H1 (cell line): ENCODE measurements at regions not wholly inside any gene's neighbourhood (a gene's known extent, or its start where the extent isn't known, plus 50 kb on each side); places are given as distances from the start of the nearest gene placed in this dataset.
"Not testable (repeated sequence)": the region's sequence is repeated elsewhere in the genome, so short reads cannot be mapped to it uniquely, and the experiment has no call there.

Experiments used
- CTCF ChIA-PET: fragments of 300-600 bp; sonication (Branson Sonifier 250); formaldehyde crosslinking; loops from one replicate; lab custom pipeline; 2021; ENCODE audit not compliant: partially characterized antibody; lab: Charles Lee
- POLR2A ChIA-PET: fragments of 300-600 bp; sonication (Branson Sonifier 250); formaldehyde crosslinking; loops from one replicate; lab custom pipeline; 2021; ENCODE audit warnings: inconsistent platforms; ENCODE audit not compliant: partially characterized antibody; lab: Charles Lee
- DNase-seq, 2 experiments: peaks; one replicate each; pipeline versions ENCODE4 v3.0.0 to v3.0.0-alpha.2; 2010 to 2022; ENCODE audit warnings: low spot score in 2 of 2, low read depth in 1 of 2, mixed read lengths in 1 of 2
- FAIRE-seq: peaks from 2 replicates; lab custom pipeline; 2011; peaks lifted over from hg19 to GRCh38; lab: Jason Lieb, UNC
- H2AFZ ChIP-seq: 2 replicates; pipeline ENCODE4 v1.8.1; 2012; ENCODE audit warnings: low read length, inconsistent platforms
- H2AK5ac ChIP-seq: 2 replicates; pipeline ENCODE4 v1.6.1; 2013; ENCODE audit warnings: low read depth, low read length
- H2BK120ac ChIP-seq: replicated peaks from 2 replicates; pipeline ENCODE3; 2013; ENCODE audit warnings: low read depth, low read length, inconsistent platforms
- H2BK12ac ChIP-seq: 2 replicates; pipeline ENCODE4 v1.6.1; 2013; ENCODE audit warnings: low read depth, low read length
- H2BK15ac ChIP-seq: 2 replicates; pipeline ENCODE4 v1.6.1; 2013; ENCODE audit warnings: low read length
- H2BK20ac ChIP-seq: 2 replicates; pipeline ENCODE4 v1.6.1; 2013; ENCODE audit warnings: low read length
- H2BK5ac ChIP-seq: 2 replicates; pipeline ENCODE4 v1.6.1; 2013; ENCODE audit warnings: low read depth, low read length
- H3K14ac ChIP-seq: 2 replicates; pipeline ENCODE4 v1.6.1; 2013; ENCODE audit warnings: inconsistent platforms; ENCODE audit not compliant: insufficient read length
- H3K18ac ChIP-seq: 2 replicates; pipeline ENCODE4 v1.6.1; 2013; ENCODE audit warnings: low read length; ENCODE audit errors: extremely low read depth
- H3K23ac ChIP-seq: 2 replicates; pipeline ENCODE4 v1.6.1; 2013; ENCODE audit warnings: inconsistent platforms; ENCODE audit not compliant: insufficient read length
- H3K23me2 ChIP-seq: 2 replicates; pipeline ENCODE4 v1.6.1; 2013; ENCODE audit warnings: low read depth, low read length
- H3K27ac ChIP-seq: 2 replicates; pipeline ENCODE4 v1.6.1; 2011; ENCODE audit warnings: low read depth, low read length, inconsistent platforms
- H3K27me3 ChIP-seq, 4 experiments: replicated peaks in 1 of 4; 1 replicate in 1 of 4; 2 replicates in 3 of 4; pipeline versions ENCODE4 v1.6.1 to v1.8.1; 2011 to 2013; ENCODE audit warnings: low read length in 3 of 4, mild to moderate bottlenecking in 3 of 4, inconsistent platforms in 2 of 4, mixed read lengths in 2 of 4, moderate library complexity in 1 of 4; ENCODE audit not compliant: control insufficient read depth in 3 of 4, insufficient read depth in 3 of 4; ENCODE audit errors: extremely low read depth in 1 of 4
- H3K36me3 ChIP-seq, 4 experiments: 2 replicates each; pipeline versions ENCODE4 v1.6.1 to v1.8.1; 2011 to 2013; ENCODE audit warnings: mild to moderate bottlenecking in 4 of 4, low read length in 3 of 4, moderate library complexity in 2 of 4, control low read depth in 1 of 4, inconsistent platforms in 1 of 4; ENCODE audit not compliant: insufficient read depth in 4 of 4, control insufficient read depth in 2 of 4
- H3K4ac ChIP-seq: replicated peaks from 2 replicates; pipeline ENCODE3; 2013; ENCODE audit warnings: low read length, low read depth, mixed read lengths, inconsistent platforms; ENCODE audit not compliant: insufficient read length
- H3K4me1 ChIP-seq, 4 experiments: replicated peaks in 1 of 4; 1 replicate in 1 of 4; 2 replicates in 3 of 4; pipeline versions ENCODE4 v1.6.1 to v1.8.1; 2011 to 2013; ENCODE audit warnings: low read length in 3 of 4, inconsistent platforms in 2 of 4, mixed read lengths in 1 of 4; ENCODE audit not compliant: insufficient read depth in 4 of 4, control insufficient read depth in 3 of 4
- H3K4me2 ChIP-seq, 2 experiments: 2 replicates each; pipeline versions ENCODE4 v1.6.1 to v1.8.1; 2011 to 2013; ENCODE audit warnings: low read depth in 2 of 2, low read length in 2 of 2, control low read depth in 1 of 2, inconsistent platforms in 1 of 2, mild to moderate bottlenecking in 1 of 2; ENCODE audit not compliant: insufficient read depth in 1 of 2
- H3K4me3 ChIP-seq, 4 experiments: fragments of 200-600, 300-600 bp in 1 of 4; sonication (generic), shearing (Covaris generic), sonication (Bioruptor Twin) in 1 of 4; 2 replicates each; pipeline versions ENCODE4 v1.5.1 to v1.8.1; 2011 to 2016; ENCODE audit warnings: low read length in 4 of 4, low read depth in 3 of 4, control low read depth in 2 of 4, inconsistent platforms in 2 of 4, mild to moderate bottlenecking in 2 of 4, mixed read lengths in 1 of 4, moderate library complexity in 1 of 4; ENCODE audit not compliant: insufficient read depth in 2 of 4; ENCODE audit errors: extremely low read depth in 1 of 4
- H3K56ac ChIP-seq: replicated peaks from 2 replicates; pipeline ENCODE3; 2013; ENCODE audit warnings: low read depth, mild to moderate bottlenecking, mixed read lengths, low read length, inconsistent platforms; ENCODE audit not compliant: insufficient read length
- H3K79me1 ChIP-seq: 2 replicates; pipeline ENCODE4 v1.6.1; 2013; ENCODE audit warnings: low read depth, low read length, control low read depth
- H3K79me2 ChIP-seq, 2 experiments: 2 replicates each; pipeline versions ENCODE4 v1.6.1 to v1.8.1; 2012 to 2013; ENCODE audit warnings: low read length in 2 of 2, mild to moderate bottlenecking in 2 of 2, inconsistent platforms in 1 of 2; ENCODE audit not compliant: insufficient read depth in 2 of 2, control insufficient read depth in 1 of 2
- H3K9ac ChIP-seq, 4 experiments: replicated peaks in 1 of 4; 1 replicate in 1 of 4; 2 replicates in 3 of 4; pipeline versions ENCODE4 v1.6.1 to v1.8.1; 2011 to 2013; ENCODE audit warnings: low read depth in 3 of 4, low read length in 3 of 4, control low read depth in 2 of 4, mild to moderate bottlenecking in 2 of 4, moderate library complexity in 2 of 4, inconsistent platforms in 1 of 4; ENCODE audit errors: extremely low read depth in 1 of 4
- H3K9me3 ChIP-seq, 2 experiments: 2 replicates each; pipeline versions ENCODE4 v1.6.1 to v1.8.1; 2012 to 2013; ENCODE audit warnings: mild to moderate bottlenecking in 2 of 2, moderate library complexity in 2 of 2, control low read depth in 1 of 2, inconsistent platforms in 1 of 2, low read depth in 1 of 2, low read length in 1 of 2, mixed read lengths in 1 of 2; ENCODE audit not compliant: insufficient read depth in 2 of 2
- H4K20me1 ChIP-seq, 2 experiments: replicated peaks in 1 of 2; 2 replicates each; pipeline versions ENCODE3 to v1.8.1; 2011 to 2013; ENCODE audit warnings: inconsistent platforms in 2 of 2, low read length in 2 of 2, mild to moderate bottlenecking in 1 of 2; ENCODE audit not compliant: insufficient read depth in 2 of 2, control insufficient read depth in 1 of 2
- H4K5ac ChIP-seq: 2 replicates; pipeline ENCODE4 v1.6.1; 2013; ENCODE audit warnings: low read length, low read depth, mixed read lengths, inconsistent platforms; ENCODE audit not compliant: insufficient read length
- H4K8ac ChIP-seq: 2 replicates; pipeline ENCODE4 v1.8.0; 2013; ENCODE audit warnings: mild to moderate bottlenecking, moderate library complexity, low read length, inconsistent platforms; ENCODE audit not compliant: insufficient read depth; ENCODE audit errors: extremely low read depth
- H4K91ac ChIP-seq: replicated peaks from 2 replicates; pipeline ENCODE3; 2013; ENCODE audit warnings: low read length, mixed read lengths, inconsistent platforms; ENCODE audit not compliant: insufficient read length
- WGBS, 2 experiments: shearing (Covaris generic) in 1 of 2; methylation state at CpG; one replicate each; pipeline versions ENCODE4 v1.1.6 to v1.1.7; 2013 to 2015; ENCODE audit warnings: low lambda C conversion rate in 2 of 2, mixed read lengths in 2 of 2, inconsistent platforms in 1 of 2, low coverage in 1 of 2, missing lambda C conversion rate in 1 of 2; ENCODE audit not compliant: insufficient replicate concordance in 2 of 2, insufficient coverage in 1 of 2, insufficient read length in 1 of 2; ENCODE audit errors: extremely low coverage in 1 of 2, missing lambda C conversion rate in 1 of 2; 5-methylcytosine and 5-hydroxymethylcytosine counted together

DNA sequence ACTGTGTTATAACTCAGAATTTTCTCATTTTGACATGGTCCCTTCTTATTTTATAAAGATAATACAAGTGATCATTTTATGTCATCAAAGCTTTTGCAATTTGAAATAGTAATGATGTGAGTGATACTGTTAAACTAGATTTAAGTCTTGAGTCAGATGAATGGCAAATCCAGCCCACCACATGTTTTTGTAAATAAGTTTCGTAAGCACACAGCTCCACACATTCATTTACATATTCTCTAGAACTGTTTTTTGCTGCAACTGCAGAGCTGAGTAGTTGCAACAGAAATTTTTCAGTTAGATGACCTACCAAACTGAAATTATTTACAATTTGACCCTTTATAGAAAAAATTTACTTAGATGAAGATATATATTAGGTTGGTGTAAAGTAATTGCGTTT, 108.1 kb downstream of the CDRT15L2 start:
- H3K79me2 ChIP-seq, FAIRE-seq, H3K79me1 ChIP-seq, H2BK12ac ChIP-seq, H3K14ac ChIP-seq, H3K23ac ChIP-seq, H3K27me3 ChIP-seq, H3K9ac ChIP-seq, H3K4ac ChIP-seq, H2BK15ac ChIP-seq, H3K4me2 ChIP-seq, H4K91ac ChIP-seq, H3K27ac ChIP-seq, H4K20me1 ChIP-seq, H2BK20ac ChIP-seq, H4K8ac ChIP-seq, H2BK5ac ChIP-seq, H3K36me3 ChIP-seq, H3K4me1 ChIP-seq, H3K9me3 ChIP-seq, H2BK120ac ChIP-seq, H3K56ac ChIP-seq, H4K5ac ChIP-seq, H3K4me3 ChIP-seq, H3K23me2 ChIP-seq, DNase-seq, CTCF ChIA-PET, POLR2A ChIA-PET, H2AK5ac ChIP-seq, H2AFZ ChIP-seq, H3K18ac ChIP-seq: not testable (repeated sequence)
- no CpG with 5 or more reads among the region's 2 CpGs for WGBS, 2 experiments

DNA sequence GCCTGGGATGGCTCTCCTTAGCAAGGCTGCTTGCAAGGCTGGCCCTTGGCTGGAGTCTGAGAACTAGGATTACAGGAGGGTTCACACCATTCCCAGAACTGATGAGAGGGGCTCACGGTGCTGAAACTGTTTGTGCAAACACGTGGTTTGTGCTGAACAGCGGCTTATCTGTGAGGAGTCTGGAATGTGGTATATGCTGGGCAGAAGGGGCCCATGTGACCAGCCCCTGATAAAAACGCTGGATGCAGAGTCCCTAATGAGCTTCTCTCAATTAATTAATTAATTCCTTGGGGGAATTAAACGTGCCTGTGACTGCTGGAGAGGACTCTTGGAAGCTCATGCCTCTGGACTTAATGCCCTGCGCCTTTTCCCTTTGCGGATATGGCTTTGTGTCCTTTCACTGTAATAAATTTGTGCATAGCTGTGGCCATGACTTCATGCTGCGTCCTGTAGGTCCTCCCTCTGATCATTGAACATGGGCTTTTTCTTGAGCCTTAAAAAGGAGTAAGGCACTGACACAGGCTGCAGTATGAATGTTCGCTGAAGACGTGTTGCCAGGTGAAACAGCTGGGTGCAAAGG, 109.7 kb downstream of the CDRT15L2 start:
- H2BK120ac ChIP-seq, POLR2A ChIA-PET, H2AK5ac ChIP-seq, DNase-seq, H2BK15ac ChIP-seq, H3K9ac ChIP-seq, H3K27ac ChIP-seq, H3K4me2 ChIP-seq, H3K36me3 ChIP-seq, H3K27me3 ChIP-seq, H3K79me1 ChIP-seq, H4K5ac ChIP-seq, H4K20me1 ChIP-seq, H3K18ac ChIP-seq, CTCF ChIA-PET, H3K4me1 ChIP-seq, H2BK20ac ChIP-seq, H3K4me3 ChIP-seq, FAIRE-seq, H2AFZ ChIP-seq, H3K9me3 ChIP-seq, H2BK12ac ChIP-seq, H3K23ac ChIP-seq, H3K23me2 ChIP-seq, H3K4ac ChIP-seq, H3K14ac ChIP-seq, H4K91ac ChIP-seq, H3K56ac ChIP-seq, H4K8ac ChIP-seq, H2BK5ac ChIP-seq, H3K79me2 ChIP-seq: not testable (repeated sequence)
- WGBS, 2 experiments = 79% methylated on average over 9 of the region's 10 CpGs; no CpG with 5 or more reads in 1 of the 2 experiments
